ENCODE measurements at regions not wholly inside any gene's neighbourhood (a gene's known extent, or its start where the extent isn't known, plus 50 kb on each side); places are given as distances from the start of the nearest gene placed in this dataset.

DNA sequence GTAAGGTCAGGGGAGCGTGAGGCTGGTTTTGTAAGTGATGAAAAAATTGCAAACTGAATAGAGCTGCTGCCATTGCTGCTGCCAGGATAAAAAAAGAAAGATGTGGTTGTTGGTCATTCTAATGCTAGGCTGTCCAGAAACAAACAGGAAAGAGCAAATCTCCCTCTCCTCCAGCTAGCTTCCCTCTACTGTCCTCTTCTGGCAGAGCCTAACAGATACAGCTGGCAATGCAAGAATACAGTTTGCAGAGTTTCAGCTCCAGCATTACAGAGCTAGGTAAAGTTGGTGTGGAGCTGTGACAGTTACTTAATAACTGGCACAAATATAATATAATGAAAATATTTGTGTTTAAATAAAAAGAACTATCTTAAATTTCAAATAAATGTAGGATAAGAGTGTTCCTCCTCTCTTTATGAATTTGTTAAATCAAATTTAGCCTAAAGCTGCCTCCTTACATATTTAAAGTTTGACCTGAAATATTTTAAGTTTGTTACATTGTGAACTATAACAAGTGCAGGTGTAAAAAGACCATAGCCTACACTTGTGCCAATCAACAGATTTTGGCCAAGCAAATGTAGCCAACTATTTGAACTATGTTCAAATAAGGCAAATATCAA is 407.7 kb downstream of the SH2D4B start:
- no peaks in the 10 kb centered on the region for H3K27me3 Mint-ChIP-seq (ENCODE audit: unreplicated experiment)
- BruUV-seq (replicated peaks): no TSS peak
- H3K4me3 Mint-ChIP-seq (ENCODE audit: low read depth, unreplicated experiment): no peak overlapping the region
- peak; percentile 6 for DNase-seq
- no peaks in the 10 kb centered on the region for H3K4me1 Mint-ChIP-seq (ENCODE audit: low read depth, unreplicated experiment)
- no peak overlapping the region for H3K27ac Mint-ChIP-seq (ENCODE audit: unreplicated experiment)
- intact Hi-C loops (cut with micrococcal nuclease; ENCODE audit: unreplicated experiment): no loop called here
- TF ChIP-seq, protein P1, sequence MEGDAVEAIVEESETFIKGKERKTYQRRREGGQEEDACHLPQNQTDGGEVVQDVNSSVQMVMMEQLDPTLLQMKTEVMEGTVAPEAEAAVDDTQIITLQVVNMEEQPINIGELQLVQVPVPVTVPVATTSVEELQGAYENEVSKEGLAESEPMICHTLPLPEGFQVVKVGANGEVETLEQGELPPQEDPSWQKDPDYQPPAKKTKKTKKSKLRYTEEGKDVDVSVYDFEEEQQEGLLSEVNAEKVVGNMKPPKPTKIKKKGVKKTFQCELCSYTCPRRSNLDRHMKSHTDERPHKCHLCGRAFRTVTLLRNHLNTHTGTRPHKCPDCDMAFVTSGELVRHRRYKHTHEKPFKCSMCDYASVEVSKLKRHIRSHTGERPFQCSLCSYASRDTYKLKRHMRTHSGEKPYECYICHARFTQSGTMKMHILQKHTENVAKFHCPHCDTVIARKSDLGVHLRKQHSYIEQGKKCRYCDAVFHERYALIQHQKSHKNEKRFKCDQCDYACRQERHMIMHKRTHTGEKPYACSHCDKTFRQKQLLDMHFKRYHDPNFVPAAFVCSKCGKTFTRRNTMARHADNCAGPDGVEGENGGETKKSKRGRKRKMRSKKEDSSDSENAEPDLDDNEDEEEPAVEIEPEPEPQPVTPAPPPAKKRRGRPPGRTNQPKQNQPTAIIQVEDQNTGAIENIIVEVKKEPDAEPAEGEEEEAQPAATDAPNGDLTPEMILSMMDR (IDR thresholded peaks at IDR 0.05; ENCODE audit: unreplicated experiment): peak; percentile 33
- CTCF ChIA-PET: interaction anchor here (0.9 to 1.6 kb wide), 6 partner anchors 9 to 281 kb away, joined by 3 to 5 read pairs (median 4); no protein-coding TSS in a partner anchor
- H3K9me3 Mint-ChIP-seq (ENCODE audit: low read depth, unreplicated experiment): no peaks in the 10 kb centered on the region
- no peaks in the 10 kb centered on the region for H3K36me3 Mint-ChIP-seq (ENCODE audit: insufficient read depth, unreplicated experiment)

DNA sequence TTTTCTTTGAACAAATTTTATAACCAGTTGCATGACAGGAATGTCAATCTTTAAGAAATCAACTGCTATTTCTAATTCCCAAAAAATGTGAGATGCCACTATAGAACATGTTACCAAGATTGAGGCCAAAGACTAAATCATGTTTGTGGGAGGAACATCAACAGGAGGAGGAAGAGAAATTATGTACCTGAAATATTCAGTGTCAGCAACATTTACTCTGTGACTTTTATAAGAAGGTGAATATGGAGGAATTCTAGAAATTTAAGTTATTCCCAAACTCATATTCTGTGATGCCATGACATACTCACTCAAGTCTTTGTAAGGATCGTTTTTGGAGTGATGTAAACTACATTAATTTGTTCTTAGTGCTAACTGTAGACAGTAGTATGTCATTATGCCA is 408.4 kb downstream of the SH2D4B start:
- Mint-ChIP-seq H3K4me1 (ENCODE audit: low read depth, unreplicated experiment) (no peaks in the 10 kb centered on the region), H3K27ac (ENCODE audit: unreplicated experiment) (no peak overlapping the region), H3K9me3 (ENCODE audit: low read depth, unreplicated experiment) (no peaks in the 10 kb centered on the region), H3K4me3 (ENCODE audit: low read depth, unreplicated experiment) (no peak overlapping the region), H3K27me3 (ENCODE audit: unreplicated experiment) (no peaks in the 10 kb centered on the region), H3K36me3 (ENCODE audit: insufficient read depth, unreplicated experiment) (no peaks in the 10 kb centered on the region)
- CTCF ChIA-PET: interaction anchor here (0.9 to 1.6 kb wide), 3 partner anchors 10 to 246 kb away, joined by 3 to 5 read pairs (median 5); no protein-coding TSS in a partner anchor
- intact Hi-C loops (cut with micrococcal nuclease; ENCODE audit: unreplicated experiment): no loop called here
- TF ChIP-seq, protein P1 (IDR thresholded peaks at IDR 0.05; ENCODE audit: unreplicated experiment): no peak
- BruUV-seq (replicated peaks): no TSS peak
- no peak for DNase-seq

DNA sequence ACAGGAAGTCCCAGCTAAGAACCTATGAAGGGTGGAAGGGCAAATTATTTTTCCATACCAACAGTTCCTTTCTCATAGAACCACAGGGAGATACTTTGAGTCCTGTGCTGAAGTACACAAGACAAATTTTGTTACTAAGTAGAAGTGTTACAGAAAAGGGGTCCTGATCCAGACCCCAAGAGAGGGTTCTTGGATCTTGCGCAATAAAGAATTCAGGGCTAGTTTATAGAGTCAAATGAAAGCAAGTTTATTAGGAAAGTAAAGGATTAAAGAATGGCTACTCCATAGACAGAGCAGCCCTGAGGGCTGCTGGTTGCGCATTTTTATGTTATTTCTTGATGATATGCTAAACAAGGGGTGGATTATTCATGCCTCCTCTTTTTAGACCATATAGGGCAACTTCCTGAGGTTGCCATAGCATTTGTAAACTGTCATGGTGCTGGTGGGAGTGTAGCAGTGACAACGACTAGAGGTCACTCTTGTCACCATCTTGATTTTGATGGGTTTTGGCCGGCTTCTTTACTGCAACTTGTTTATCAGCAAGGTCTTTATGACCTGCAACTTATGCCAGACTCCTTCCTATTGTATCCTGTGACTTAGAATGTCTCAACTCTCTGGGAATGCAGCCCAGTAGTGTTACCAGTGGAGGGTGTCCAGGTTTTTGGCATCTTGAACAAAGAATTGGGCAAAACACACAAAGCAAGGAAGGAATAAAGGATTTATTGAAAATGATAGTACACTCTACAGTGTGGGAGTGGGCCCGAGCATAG is 409.4 kb downstream of the SH2D4B start:
- TF ChIP-seq, protein P1 (IDR thresholded peaks at IDR 0.05; ENCODE audit: unreplicated experiment): no peak
- no peak for DNase-seq
- H3K36me3 Mint-ChIP-seq (ENCODE audit: insufficient read depth, unreplicated experiment): no peaks in the 10 kb centered on the region
- no peaks in the 10 kb centered on the region for H3K27me3 Mint-ChIP-seq (ENCODE audit: unreplicated experiment)
- no TSS peak for BruUV-seq (replicated peaks)
- CTCF ChIA-PET: no interaction called here
- no peaks in the 10 kb centered on the region for H3K4me1 Mint-ChIP-seq (ENCODE audit: low read depth, unreplicated experiment)
- H3K9me3 Mint-ChIP-seq (ENCODE audit: low read depth, unreplicated experiment): no peaks in the 10 kb centered on the region
- H3K27ac Mint-ChIP-seq (ENCODE audit: unreplicated experiment): no peak overlapping the region
- intact Hi-C loops (cut with micrococcal nuclease; ENCODE audit: unreplicated experiment): no loop called here
- no peak overlapping the region for H3K4me3 Mint-ChIP-seq (ENCODE audit: low read depth, unreplicated experiment)

DNA sequence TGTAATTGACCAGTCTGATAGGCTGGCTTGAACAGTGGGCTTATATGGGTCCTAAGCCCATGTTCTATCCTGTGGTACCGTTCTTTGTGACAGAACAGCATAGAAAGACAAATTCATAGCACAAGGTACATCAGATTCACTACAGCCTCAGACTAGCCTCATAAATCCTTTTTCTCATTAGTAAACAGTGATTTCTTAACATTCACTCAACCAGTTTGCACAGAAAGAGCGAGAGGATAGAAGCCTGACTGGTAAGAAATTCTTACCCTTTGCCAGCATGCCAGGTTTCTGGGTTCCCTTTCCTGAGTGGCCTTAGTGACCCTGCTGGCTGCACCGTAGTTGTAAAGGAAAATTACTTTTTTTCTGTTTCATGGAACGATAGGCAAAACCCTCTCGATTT is 412.1 kb downstream of the SH2D4B start:
- no TSS peak for BruUV-seq (replicated peaks)
- no peak for DNase-seq
- H3K27ac Mint-ChIP-seq (ENCODE audit: unreplicated experiment): no peak overlapping the region
- TF ChIP-seq, protein P1 (IDR thresholded peaks at IDR 0.05; ENCODE audit: unreplicated experiment): no peak
- no peaks in the 10 kb centered on the region for H3K27me3 Mint-ChIP-seq (ENCODE audit: unreplicated experiment)
- no peaks in the 10 kb centered on the region for H3K9me3 Mint-ChIP-seq (ENCODE audit: low read depth, unreplicated experiment)
- H3K4me1 Mint-ChIP-seq (ENCODE audit: low read depth, unreplicated experiment): no peaks in the 10 kb centered on the region
- no peaks in the 10 kb centered on the region for H3K36me3 Mint-ChIP-seq (ENCODE audit: insufficient read depth, unreplicated experiment)
- no peak overlapping the region for H3K4me3 Mint-ChIP-seq (ENCODE audit: low read depth, unreplicated experiment)
- intact Hi-C loops (cut with micrococcal nuclease; ENCODE audit: unreplicated experiment): no loop called here
- CTCF ChIA-PET: no interaction called here
